Lung (tissue), 11 donors: ENCODE measurements at regions not wholly inside any gene's neighbourhood (a gene's known extent, or its start where the extent isn't known, plus 50 kb on each side); places are given as distances from the start of the nearest gene placed in this dataset.
A peak's percentile ranks its signal among the peaks of the same experiment; 100 is the strongest.

Experiments used
- ATAC-seq: fragments of 200-7000 bp; cut with Tn5 transposase; one replicate; pipeline ENCODE4 v1.9.1; 2020; ENCODE audit warnings: moderate number of reproducible peaks; ENCODE audit not compliant: insufficient read depth, low FRiP score
- DNase-seq, 3 donors: peaks; one replicate each; pipeline ENCODE4 v3.0.0-alpha.2; 2013 to 2017
- H3K27ac ChIP-seq, 2 donors: one replicate each; pipeline ENCODE4 v1.5.1; 2013; ENCODE audit warnings: mild to moderate bottlenecking in 2 of 2, moderate library complexity in 2 of 2, control low read depth in 1 of 2, inconsistent platforms in 1 of 2, low read depth in 1 of 2, low read length in 1 of 2
- H3K27me3 ChIP-seq, 3 donors: one replicate each; pipeline ENCODE4 v1.5.1; 2013; ENCODE audit warnings: low read length in 2 of 3; ENCODE audit not compliant: control insufficient read depth in 3 of 3, insufficient read depth in 3 of 3
- H3K36me3 ChIP-seq, 4 donors: one replicate each; pipeline ENCODE4 v1.5.1; 2013; ENCODE audit warnings: low read length in 4 of 4, mild to moderate bottlenecking in 1 of 4, moderate library complexity in 1 of 4; ENCODE audit not compliant: control insufficient read depth in 4 of 4, insufficient read depth in 4 of 4
- H3K4me1 ChIP-seq, 5 donors: one replicate each; pipeline ENCODE4 v1.5.1; 2013; ENCODE audit warnings: low read length in 5 of 5, mild to moderate bottlenecking in 2 of 5, moderate library complexity in 1 of 5; ENCODE audit not compliant: control insufficient read depth in 5 of 5, insufficient read depth in 5 of 5
- H3K4me3 ChIP-seq: one replicate; pipeline ENCODE4 v1.5.1; 2013; ENCODE audit warnings: mild to moderate bottlenecking, control low read depth, moderate library complexity
- H3K9ac ChIP-seq, 2 donors: one replicate each; pipeline ENCODE4 v1.5.1; 2013; ENCODE audit warnings: low read length in 2 of 2, control low read depth in 1 of 2; ENCODE audit not compliant: insufficient read depth in 1 of 2
- H3K9me3 ChIP-seq, 4 donors: one replicate each; pipeline ENCODE4 v1.5.1; 2013; ENCODE audit warnings: low read length in 3 of 4, mild to moderate bottlenecking in 1 of 4, moderate library complexity in 1 of 4; ENCODE audit not compliant: control insufficient read depth in 4 of 4, insufficient read depth in 3 of 4
- CTCF ChIP-seq: IDR thresholded peaks from 2 replicates; pipeline ENCODE4 v1.5.1; 2012; ENCODE audit warnings: mild to moderate bottlenecking; ENCODE audit errors: control extremely low read depth, extremely low read depth
- WGBS, 2 donors: extraction: QIAGEN DNeasy Blood & Tissue Kit; methylation state at CpG; one replicate each; pipeline ENCODE4 v1.1.7; 2013; 5-methylcytosine and 5-hydroxymethylcytosine counted together
- donor health status: control.
- donor health status: control.
- donor health status: Bipolar disorder and iron deficiency.
- donor health status: healthy.
- donor health status: DM: yes; HTN: yes; CAD: no.

DNA sequence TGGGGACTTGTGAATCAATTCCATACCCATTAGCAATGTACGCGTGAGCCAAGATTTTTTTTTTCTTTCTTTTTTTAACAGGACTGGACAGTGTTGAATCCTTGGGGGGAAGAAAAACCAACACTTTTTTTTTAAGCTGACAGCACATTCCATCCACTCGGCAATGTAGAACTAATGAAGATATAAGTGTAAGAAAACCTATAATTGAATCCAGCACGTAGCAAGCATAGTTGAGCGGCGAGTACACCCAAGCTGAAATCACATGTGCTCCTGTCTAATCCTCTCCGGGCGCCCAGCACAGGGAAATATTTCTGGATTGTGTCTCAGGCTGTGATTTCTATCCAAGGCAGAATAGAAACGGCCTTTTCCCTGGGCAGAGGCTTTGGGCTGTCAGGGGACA lies 118.2 kb downstream of the BOD1 start:
- Histone ChIP-seq H3K27ac (peak overlapping the region in 1 of 2 donors; percentile 57), H3K36me3 (no peaks in the 10 kb centered on the region), H3K27me3 (no peaks in the 10 kb centered on the region)

GRCh38 chr5:173497685-173498084 lies 118.8 kb downstream of the BOD1 start:
- DNase-seq (no peak), ATAC-seq (no peak)
- H3K27ac ChIP-seq: no peak overlapping the region
- H3K4me3 ChIP-seq: no peak overlapping the region
- no peaks in the 10 kb centered on the region for H3K27me3 ChIP-seq
- H3K9me3 ChIP-seq: peaks cover 0 to 6% (median 0%) of the 10 kb centered on the region in 4 donors
- no peak overlapping the region for H3K9ac ChIP-seq
- TF ChIP-seq CTCF: no peak
- no peaks in the 10 kb centered on the region for H3K36me3 ChIP-seq
- WGBS, 2 donors: 76 to 85% methylated on average over 12 of the region's 12 CpGs
- no peaks in the 10 kb centered on the region for H3K4me1 ChIP-seq

More for the DNA sequence above, 118.2 kb downstream of the BOD1 start:
- no peak for TF ChIP-seq CTCF
- Histone ChIP-seq H3K9ac (no peak overlapping the region), H3K4me3 (no peak overlapping the region), H3K9me3 (peaks cover 0 to 4% (median 0%) of the 10 kb centered on the region in 4 donors), H3K4me1 (no peaks in the 10 kb centered on the region)
- DNase-seq (peak in 2 of 3 donors; percentile 7 to 20), ATAC-seq (no peak)
- 63 to 82% methylated on average over 9 of the region's 9 CpGs for whole genome bisulfite sequencing, 2 donors

DNA sequence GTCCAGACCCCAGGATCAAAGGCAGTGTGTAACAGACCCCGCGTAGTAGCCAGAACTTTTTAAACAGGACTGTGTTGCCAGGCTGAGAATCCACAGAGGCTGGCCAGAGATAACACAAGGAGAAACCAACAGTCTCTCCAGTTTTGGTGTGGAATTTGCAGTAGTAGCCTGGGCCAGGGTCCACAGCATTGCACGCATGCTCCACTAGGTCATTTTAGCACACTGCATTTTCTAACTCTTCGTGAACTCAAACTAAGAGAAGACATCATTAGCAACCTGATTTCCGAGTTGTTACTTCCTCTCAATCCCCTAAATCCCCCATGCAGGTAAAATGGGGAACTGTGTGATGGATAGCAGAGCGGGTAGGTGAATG lies 119.6 kb downstream of the BOD1 start:
- H3K27me3 ChIP-seq: no peaks in the 10 kb centered on the region
- H3K4me3 ChIP-seq: no peak overlapping the region
- peaks cover 0 to 8% (median 0%) of the 10 kb centered on the region in 4 donors for H3K9me3 ChIP-seq
- WGBS, 2 donors: 86 to 90% methylated on average over 6 of the region's 6 CpGs
- ATAC-seq (no peak), DNase-seq (no peak)
- no peak for TF ChIP-seq CTCF
- H3K9ac ChIP-seq: no peak overlapping the region
- H3K36me3 ChIP-seq: no peaks in the 10 kb centered on the region
- no peaks in the 10 kb centered on the region for H3K4me1 ChIP-seq
- peak overlapping the region in 1 of 2 donors; percentile 72 for H3K27ac ChIP-seq

DNA sequence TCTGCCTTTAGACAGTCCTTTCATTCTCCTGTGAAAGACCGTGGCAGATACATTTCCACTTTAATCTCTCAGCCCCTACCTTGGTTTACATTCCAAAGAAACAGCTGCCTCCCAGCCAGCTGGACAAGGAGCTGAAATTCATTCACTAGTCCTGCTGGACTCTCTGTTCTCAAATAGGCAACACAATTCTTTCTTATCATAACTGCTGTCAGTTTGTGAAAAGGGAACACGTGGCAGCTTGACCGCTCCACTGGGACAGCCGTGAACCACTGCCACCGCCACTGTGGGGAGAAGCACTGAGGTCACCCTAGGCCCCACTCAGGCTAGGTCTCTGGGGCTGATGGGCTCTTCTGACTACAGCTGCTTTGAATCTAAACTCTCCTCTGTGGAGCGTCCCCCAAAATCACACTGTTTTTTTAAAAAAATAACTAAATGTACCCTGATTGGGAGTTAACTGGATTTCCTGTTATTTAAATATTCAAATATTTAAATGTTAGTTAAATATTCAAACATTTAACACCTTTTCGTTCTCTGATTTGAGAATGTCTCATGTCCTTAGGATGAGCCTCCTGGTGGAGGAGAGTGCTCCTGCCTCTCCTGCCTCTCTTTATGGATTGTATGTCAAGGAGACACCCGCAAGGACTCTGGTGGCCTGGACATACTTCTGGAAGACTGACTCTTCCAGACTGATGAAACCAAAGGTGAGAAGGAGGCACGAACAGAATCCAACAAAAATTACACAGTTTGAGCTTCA lies 120.1 kb downstream of the BOD1 start:
- peak overlapping the region in 1 of 2 donors; percentile 72 for H3K27ac ChIP-seq
- DNase-seq (no peak), ATAC-seq (no peak)
- no peak overlapping the region for H3K4me3 ChIP-seq
- no peak overlapping the region for H3K9ac ChIP-seq
- 68 to 77% methylated on average over 9 of the region's 9 CpGs for WGBS, 2 donors
- no peaks in the 10 kb centered on the region for H3K4me1 ChIP-seq
- H3K27me3 ChIP-seq: no peaks in the 10 kb centered on the region
- peaks cover 0 to 8% (median 0%) of the 10 kb centered on the region in 4 donors for H3K9me3 ChIP-seq
- no peak for TF ChIP-seq CTCF
- H3K36me3 ChIP-seq: no peaks in the 10 kb centered on the region
